Kidney (tissue), 13 donors: ENCODE measurements at regions not wholly inside any gene's neighbourhood (a gene's known extent, or its start where the extent isn't known, plus 50 kb on each side); places are given as distances from the start of the nearest gene placed in this dataset.
"Not testable (repeated sequence)": the region's sequence is repeated elsewhere in the genome, so short reads cannot be mapped to it uniquely, and the experiment has no call there.

Experiments
- DNase-seq, 5 donors: peaks; one replicate each; pipeline ENCODE4 v3.0.0-alpha.2; 2013 to 2020
- FAIRE-seq: peaks from 2 replicates; lab custom pipeline; 2012; peaks lifted over from hg19 to GRCh38; lab: Jason Lieb, UNC
- H3K27ac ChIP-seq, 2 donors: one replicate each; pipeline ENCODE4 v1.7.0; 2013; ENCODE audit warnings: low read depth in 2 of 2, low read length in 2 of 2, inconsistent platforms in 1 of 2
- H3K27me3 ChIP-seq: one replicate; pipeline ENCODE4 v1.7.1; 2013; ENCODE audit warnings: low read length, inconsistent platforms; ENCODE audit not compliant: control insufficient read depth, insufficient read depth
- H3K36me3 ChIP-seq, 3 donors: one replicate each; pipeline versions ENCODE4 v1.7.0 to v1.7.1; 2013; ENCODE audit warnings: low read length in 3 of 3, control low read depth in 1 of 3, inconsistent platforms in 1 of 3; ENCODE audit not compliant: insufficient read depth in 3 of 3, control insufficient read depth in 2 of 3
- H3K4me1 ChIP-seq, 3 donors: one replicate each; pipeline versions ENCODE4 v1.7.0 to v1.7.1; 2013; ENCODE audit warnings: low read length in 3 of 3, inconsistent platforms in 1 of 3, low read depth in 1 of 3; ENCODE audit not compliant: control insufficient read depth in 2 of 3, insufficient read depth in 2 of 3
- H3K4me3 ChIP-seq, 3 donors: one replicate each; pipeline versions ENCODE4 v1.7.0 to v1.8.1; 2013; ENCODE audit warnings: low read length in 3 of 3, control low read depth in 1 of 3, inconsistent platforms in 1 of 3
- H3K9ac ChIP-seq, 3 donors: one replicate each; pipeline versions ENCODE4 v1.7.0 to v1.7.1; 2013; ENCODE audit warnings: low read length in 3 of 3, control low read depth in 1 of 3, inconsistent platforms in 1 of 3
- H3K9me3 ChIP-seq, 3 donors: one replicate each; pipeline versions ENCODE4 v1.7.0 to v1.7.1; 2013; ENCODE audit warnings: low read length in 3 of 3, control low read depth in 1 of 3, inconsistent platforms in 1 of 3; ENCODE audit not compliant: control insufficient read depth in 2 of 3, insufficient read depth in 1 of 3
- CTCF ChIP-seq: IDR thresholded peaks from 3 replicates; pipeline ENCODE4 v1.5.1; 2012; ENCODE audit warnings: mild to moderate bottlenecking, moderate library complexity, borderline replicate concordance; ENCODE audit not compliant: insufficient read depth; ENCODE audit errors: extremely low read depth
- intact Hi-C: fragments of 100-400 bp; cut with DNase I; formaldehyde crosslinking; loops from one replicate; pipeline ENCODE4 v1.11.1; 2022
- donor health status: control.
- donor health status: control.
- donor health status: control.
- donor health status: control.
- donor health status: control.
- donor health status: DM: yes; HTN: yes; CAD: no.
- donor health status: Normal renal cell carcinoma (clear cell type).

DNA sequence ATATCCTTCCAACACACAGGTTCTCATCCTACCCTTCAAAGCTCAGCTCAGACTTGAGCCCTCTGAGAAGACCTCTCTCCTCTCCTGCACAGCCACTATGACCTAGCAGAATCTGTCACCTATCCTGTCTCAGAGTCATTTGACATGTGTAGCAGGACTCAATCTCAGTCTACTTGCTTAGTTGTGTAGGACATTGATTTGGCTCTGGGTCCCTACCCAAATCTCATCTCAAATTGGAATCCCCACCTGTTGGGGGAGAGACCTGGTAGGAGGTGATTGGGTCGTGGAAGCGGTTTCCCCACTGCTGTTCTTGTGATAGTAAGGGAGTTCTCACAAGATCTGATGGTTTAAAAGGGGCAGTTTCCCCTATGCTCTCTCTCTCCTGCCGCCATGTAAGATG, 297.9 kb downstream of the CD83 start:
- Histone ChIP-seq H3K4me1 (no peaks in the 10 kb centered on the region), H3K9ac (no peak overlapping the region), H3K4me3 (no peak overlapping the region), H3K27me3 (no peaks in the 10 kb centered on the region), H3K27ac (no peak overlapping the region), H3K36me3 (no peaks in the 10 kb centered on the region), H3K9me3 (no peaks in the 10 kb centered on the region)
- TF ChIP-seq CTCF = no peak
- FAIRE-seq = no peak
- no peak for DNase-seq
- intact Hi-C loops = no loop called here

DNA sequence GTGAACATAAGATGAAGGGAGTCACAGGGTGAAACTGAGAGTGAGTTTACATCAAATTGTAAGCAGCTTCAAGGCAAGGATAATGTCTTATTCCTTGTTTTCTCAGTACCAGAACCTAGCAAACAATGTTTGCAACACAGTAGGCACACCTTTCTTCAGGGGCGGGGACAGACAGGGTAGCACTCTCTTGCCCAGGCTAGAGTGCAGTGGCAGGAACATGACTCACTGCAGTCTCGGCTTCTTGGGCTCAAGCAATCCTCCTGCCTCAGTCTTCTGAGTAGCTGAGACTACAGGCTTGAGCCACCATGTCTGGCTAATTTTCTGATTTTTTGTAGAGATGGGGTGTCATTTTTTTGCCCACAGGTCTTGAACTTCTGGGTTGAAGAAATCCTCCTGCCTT, 299.8 kb downstream of the CD83 start:
- intact Hi-C loops = no loop called here
- Histone ChIP-seq H3K27ac (no peak overlapping the region), H3K9me3 (no peaks in the 10 kb centered on the region), H3K4me3 (no peak overlapping the region), H3K9ac (no peak overlapping the region), H3K4me1 (no peaks in the 10 kb centered on the region), H3K36me3 (no peaks in the 10 kb centered on the region), H3K27me3 (no peaks in the 10 kb centered on the region)
- TF ChIP-seq CTCF = no peak
- no peak for FAIRE-seq
- DNase-seq = no peak

GRCh38 chr6:14419224-14419623, 301.7 kb downstream of the CD83 start:
- H3K9me3 ChIP-seq, intact Hi-C loops, H3K9ac ChIP-seq, H3K4me3 ChIP-seq, H3K4me1 ChIP-seq, H3K27me3 ChIP-seq, H3K36me3 ChIP-seq, DNase-seq, H3K27ac ChIP-seq: not testable (repeated sequence)
- peak; percentile 17 for FAIRE-seq

GRCh38 chr6:14422061-14422460, 304.5 kb downstream of the CD83 start:
- Histone ChIP-seq H3K36me3 (no peaks in the 10 kb centered on the region), H3K9ac (no peak overlapping the region), H3K27ac (no peak overlapping the region), H3K4me3 (no peak overlapping the region), H3K4me1 (no peaks in the 10 kb centered on the region), H3K27me3 (no peaks in the 10 kb centered on the region), H3K9me3 (no peaks in the 10 kb centered on the region)
- FAIRE-seq = no peak
- intact Hi-C loops = no loop called here
- no peak for TF ChIP-seq CTCF
- no peak for DNase-seq
